ENCODE measurements at regions not wholly inside any gene's neighbourhood (a gene's known extent, or its start where the extent isn't known, plus 50 kb on each side); places are given as distances from the start of the nearest gene placed in this dataset.

DNA sequence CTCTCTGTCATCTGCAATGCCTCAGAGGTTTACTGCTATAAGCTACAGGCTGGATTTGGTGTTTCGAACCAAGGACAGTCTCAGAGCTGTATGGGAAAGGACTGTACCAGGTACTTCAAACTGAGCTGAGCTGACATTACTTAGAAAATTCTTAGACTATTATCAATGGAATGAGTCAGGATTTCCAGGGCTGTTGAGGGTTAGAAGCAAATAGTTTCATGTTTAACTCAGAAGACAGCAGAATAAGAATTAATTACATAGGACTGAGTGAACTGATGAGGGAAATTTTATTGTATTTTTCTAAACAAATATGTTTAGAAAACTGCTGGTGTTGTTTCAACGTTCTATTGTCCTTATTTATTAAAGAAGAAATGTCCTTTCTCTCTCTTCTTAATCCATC is 74.3 kb upstream of the CAPZB start:
- TF ChIP-seq, protein P1, sequence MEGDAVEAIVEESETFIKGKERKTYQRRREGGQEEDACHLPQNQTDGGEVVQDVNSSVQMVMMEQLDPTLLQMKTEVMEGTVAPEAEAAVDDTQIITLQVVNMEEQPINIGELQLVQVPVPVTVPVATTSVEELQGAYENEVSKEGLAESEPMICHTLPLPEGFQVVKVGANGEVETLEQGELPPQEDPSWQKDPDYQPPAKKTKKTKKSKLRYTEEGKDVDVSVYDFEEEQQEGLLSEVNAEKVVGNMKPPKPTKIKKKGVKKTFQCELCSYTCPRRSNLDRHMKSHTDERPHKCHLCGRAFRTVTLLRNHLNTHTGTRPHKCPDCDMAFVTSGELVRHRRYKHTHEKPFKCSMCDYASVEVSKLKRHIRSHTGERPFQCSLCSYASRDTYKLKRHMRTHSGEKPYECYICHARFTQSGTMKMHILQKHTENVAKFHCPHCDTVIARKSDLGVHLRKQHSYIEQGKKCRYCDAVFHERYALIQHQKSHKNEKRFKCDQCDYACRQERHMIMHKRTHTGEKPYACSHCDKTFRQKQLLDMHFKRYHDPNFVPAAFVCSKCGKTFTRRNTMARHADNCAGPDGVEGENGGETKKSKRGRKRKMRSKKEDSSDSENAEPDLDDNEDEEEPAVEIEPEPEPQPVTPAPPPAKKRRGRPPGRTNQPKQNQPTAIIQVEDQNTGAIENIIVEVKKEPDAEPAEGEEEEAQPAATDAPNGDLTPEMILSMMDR (IDR thresholded peaks at IDR 0.05), result no peak
- TF ChIP-seq POLR2A (IDR thresholded peaks at IDR 0.05), result no peak
